Activated naive CD8-positive, alpha-beta T cell treated with anti-CD3 and anti-CD28 coated beads, Interleukin-2, amount 10 ng/mL, durations not matched to agents 7 days and 5 days (primary cell): ENCODE measurements at regions not wholly inside any gene's neighbourhood (a gene's known extent, or its start where the extent isn't known, plus 50 kb on each side); places are given as distances from the start of the nearest gene placed in this dataset.
"Not testable (repeated sequence)": the region's sequence is repeated elsewhere in the genome, so short reads cannot be mapped to it uniquely, and the experiment has no call there.

ENCODE experiments used
- ATAC-seq: fragments of 150-1000 bp; cut with Tn5 transposase; one replicate; pipeline ENCODE4 v1.10.0; 2021; ENCODE audit warnings: low read depth, moderate library complexity
- POLR2A ChIA-PET: fragments of 350-600 bp; sonication (Branson Sonifier 250); formaldehyde crosslinking; loops from one replicate; lab custom pipeline; 2021; ENCODE audit warnings: antibody characterized with exemption; lab: Charles Lee
- DNase-seq: peaks from one replicate; pipeline ENCODE4 v3.0.0; 2021
- H3K27ac Mint-ChIP-seq: one replicate; pipeline ENCODE4 v1.8.0; 2022; ENCODE audit warnings: mild to moderate bottlenecking, mixed read lengths
- H3K27me3 Mint-ChIP-seq: one replicate; pipeline ENCODE4 v1.8.0; 2022; ENCODE audit warnings: mild to moderate bottlenecking, moderate library complexity, mixed read lengths
- H3K36me3 Mint-ChIP-seq: one replicate; pipeline ENCODE4 v1.8.0; 2021; ENCODE audit warnings: mild to moderate bottlenecking, mixed read lengths
- H3K4me1 Mint-ChIP-seq: one replicate; pipeline ENCODE4 v1.8.0; 2021; ENCODE audit warnings: mixed read lengths
- H3K4me3 Mint-ChIP-seq: one replicate; pipeline ENCODE4 v1.8.0; 2022; ENCODE audit warnings: mild to moderate bottlenecking, moderate library complexity, mixed read lengths
- H3K9me3 Mint-ChIP-seq: one replicate; pipeline ENCODE4 v1.8.0; 2021; ENCODE audit warnings: mixed read lengths

DNA sequence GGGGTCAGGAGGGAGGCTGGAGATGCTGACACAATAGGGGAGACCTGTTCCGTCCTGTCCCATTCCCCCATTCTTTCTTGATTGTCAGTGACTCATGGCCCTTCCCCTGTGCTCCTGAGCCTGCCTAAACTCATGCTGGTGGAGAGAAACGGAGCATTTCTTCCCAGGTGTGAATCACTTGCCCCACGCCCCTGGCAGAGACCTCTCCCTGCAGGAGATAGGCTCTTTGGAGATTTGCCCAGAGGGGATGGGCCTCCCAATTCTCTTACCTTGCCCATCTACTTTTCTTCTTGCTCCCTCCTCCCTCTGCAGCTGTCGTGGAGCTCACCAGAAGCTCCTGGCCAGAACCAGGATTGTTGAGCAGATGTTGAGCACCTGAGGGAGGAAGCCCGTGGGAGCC is 121.9 kb upstream of the OR9Q1 start:
- DNase-seq (no peak), ATAC-seq (no peak)
- peaks cover 4% of the 10 kb centered on the region for H3K9me3 Mint-ChIP-seq
- peaks cover 7% of the 10 kb centered on the region for H3K27me3 Mint-ChIP-seq
- peaks cover 9% of the 10 kb centered on the region for H3K4me1 Mint-ChIP-seq
- no peak overlapping the region for H3K4me3 Mint-ChIP-seq
- no peaks in the 10 kb centered on the region for H3K36me3 Mint-ChIP-seq
- H3K27ac Mint-ChIP-seq: no peak overlapping the region
- POLR2A ChIA-PET: no interaction called here

- no peak for DNase-seq
- peaks cover 9% of the 10 kb centered on the region for H3K4me1 Mint-ChIP-seq
- H3K4me3 Mint-ChIP-seq: no peak overlapping the region
- ATAC-seq: no peak
- H3K27me3 Mint-ChIP-seq: peaks cover 7% of the 10 kb centered on the region
- POLR2A ChIA-PET: no interaction called here
- H3K27ac Mint-ChIP-seq: peak overlapping the region; percentile 70
- no peaks in the 10 kb centered on the region for H3K36me3 Mint-ChIP-seq
- peaks cover 4% of the 10 kb centered on the region for H3K9me3 Mint-ChIP-seq
Observed at GRCh38 chr11:57903011-57903410, 120.7 kb upstream of the OR9Q1 start.

GRCh38 chr11:57903441-57904123 is 120.1 kb upstream of the OR9Q1 start:
- H3K27ac Mint-ChIP-seq: peak overlapping the region; percentile 70
- POLR2A ChIA-PET: no interaction called here
- peak overlapping the region; percentile 25 for H3K4me3 Mint-ChIP-seq
- H3K36me3 Mint-ChIP-seq: no peaks in the 10 kb centered on the region
- H3K27me3 Mint-ChIP-seq: peaks cover 7% of the 10 kb centered on the region
- peak; percentile 96 for ATAC-seq
- peaks cover 4% of the 10 kb centered on the region for H3K9me3 Mint-ChIP-seq
- DNase-seq: peak; percentile 40
- peaks cover 7% of the 10 kb centered on the region for H3K4me1 Mint-ChIP-seq

DNA sequence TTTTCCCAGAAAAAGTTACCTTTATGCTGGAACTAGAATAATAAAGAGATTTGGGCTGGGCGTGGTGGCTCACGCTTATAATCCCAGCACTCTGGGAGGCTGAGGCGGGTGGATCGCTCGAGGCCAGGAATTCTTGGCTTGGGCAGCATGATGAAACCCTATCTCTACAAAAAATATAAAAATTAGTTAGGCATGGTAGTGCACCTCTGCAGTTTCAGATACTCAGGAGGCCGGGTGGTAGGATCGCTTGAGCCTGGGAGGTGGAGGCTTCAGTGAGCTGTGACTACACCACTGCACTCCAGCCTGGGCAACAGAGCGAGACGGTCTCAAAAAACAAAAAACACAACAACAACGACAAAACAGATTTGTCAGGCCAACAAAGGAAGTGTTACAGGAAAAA is 119.3 kb upstream of the OR9Q1 start:
- Mint-ChIP-seq H3K36me3 (no peaks in the 10 kb centered on the region), H3K27me3 (peaks cover 7% of the 10 kb centered on the region), H3K27ac (no peak overlapping the region), H3K4me1 (peaks cover 7% of the 10 kb centered on the region), H3K9me3 (peaks cover 2% of the 10 kb centered on the region), H3K4me3 (no peak overlapping the region)
- POLR2A ChIA-PET: no interaction called here
- no peak for ATAC-seq
- DNase-seq: no peak

- H3K4me3 Mint-ChIP-seq: no peak overlapping the region
- ATAC-seq (no peak), DNase-seq (no peak)
- H3K27ac Mint-ChIP-seq: no peak overlapping the region
- H3K36me3 Mint-ChIP-seq: no peaks in the 10 kb centered on the region
- peaks cover 7% of the 10 kb centered on the region for H3K4me1 Mint-ChIP-seq
- peaks cover 6% of the 10 kb centered on the region for H3K27me3 Mint-ChIP-seq
- H3K9me3 Mint-ChIP-seq: peaks cover 2% of the 10 kb centered on the region
- POLR2A ChIA-PET: no interaction called here
Observed at GRCh38 chr11:57905439-57905838, 118.2 kb upstream of the OR9Q1 start.

DNA sequence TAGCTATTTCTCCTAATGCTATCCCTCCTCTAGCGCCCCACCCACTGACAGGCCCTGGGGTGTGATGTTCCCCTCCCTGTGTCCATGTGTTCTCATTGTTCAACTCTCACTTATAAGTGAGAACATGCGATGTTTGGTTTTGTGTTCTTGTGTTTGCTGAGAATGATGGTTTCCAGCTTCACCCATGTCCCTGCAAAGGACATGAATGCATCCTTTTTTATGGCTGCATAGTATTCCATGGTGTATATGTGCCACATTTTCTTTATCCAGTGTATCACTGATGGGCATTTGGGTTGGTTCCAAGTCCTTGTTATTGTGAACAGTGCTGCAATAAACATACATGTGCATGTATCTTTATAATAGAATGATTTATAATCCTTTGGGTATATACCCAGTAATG is 115.3 kb upstream of the OR9Q1 start:
- H3K27me3 Mint-ChIP-seq, H3K4me3 Mint-ChIP-seq, H3K4me1 Mint-ChIP-seq, H3K36me3 Mint-ChIP-seq, POLR2A ChIA-PET, DNase-seq, H3K9me3 Mint-ChIP-seq, ATAC-seq, H3K27ac Mint-ChIP-seq: not testable (repeated sequence)

GRCh38 chr11:57911522-57911921 is 112.2 kb upstream of the OR9Q1 start:
- H3K36me3 Mint-ChIP-seq, POLR2A ChIA-PET, H3K27me3 Mint-ChIP-seq, ATAC-seq, H3K9me3 Mint-ChIP-seq, DNase-seq, H3K4me3 Mint-ChIP-seq, H3K27ac Mint-ChIP-seq, H3K4me1 Mint-ChIP-seq: not testable (repeated sequence)

- H3K36me3 Mint-ChIP-seq: no peaks in the 10 kb centered on the region
- no peak for DNase-seq
- H3K27ac Mint-ChIP-seq: no peak overlapping the region
- no peaks in the 10 kb centered on the region for H3K9me3 Mint-ChIP-seq
- H3K4me3 Mint-ChIP-seq: no peak overlapping the region
- POLR2A ChIA-PET: no interaction called here
- no peaks in the 10 kb centered on the region for H3K4me1 Mint-ChIP-seq
- peaks cover 3% of the 10 kb centered on the region for H3K27me3 Mint-ChIP-seq
- no peak for ATAC-seq
Observed at GRCh38 chr11:57913715-57914704, 109.7 kb upstream of the OR9Q1 start.

DNA sequence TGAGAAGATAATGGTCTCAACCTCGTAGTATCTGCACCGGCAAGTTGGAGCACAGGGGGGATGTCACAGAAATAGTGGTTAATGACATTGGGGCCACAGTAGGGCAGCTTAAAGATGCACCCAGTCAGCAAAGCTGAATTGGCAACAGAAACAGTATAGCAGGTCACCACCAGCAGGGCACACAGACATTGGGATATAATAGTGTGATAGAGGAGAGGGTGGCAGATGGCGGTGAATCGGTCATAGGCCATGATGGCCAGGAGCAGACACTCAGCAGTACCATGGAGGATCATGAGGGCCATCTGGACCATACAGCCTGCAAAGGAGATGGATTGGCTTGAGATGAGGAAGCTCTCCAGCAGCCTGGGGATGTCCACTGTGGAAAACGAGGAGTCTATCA is 106.0 kb upstream of the OR9Q1 start:
- H3K27ac Mint-ChIP-seq: no peak overlapping the region
- H3K4me3 Mint-ChIP-seq: no peak overlapping the region
- no peaks in the 10 kb centered on the region for H3K36me3 Mint-ChIP-seq
- no peaks in the 10 kb centered on the region for H3K4me1 Mint-ChIP-seq
- ATAC-seq (no peak), DNase-seq (no peak)
- H3K9me3 Mint-ChIP-seq: no peaks in the 10 kb centered on the region
- H3K27me3 Mint-ChIP-seq: no peaks in the 10 kb centered on the region
- POLR2A ChIA-PET: no interaction called here

DNA sequence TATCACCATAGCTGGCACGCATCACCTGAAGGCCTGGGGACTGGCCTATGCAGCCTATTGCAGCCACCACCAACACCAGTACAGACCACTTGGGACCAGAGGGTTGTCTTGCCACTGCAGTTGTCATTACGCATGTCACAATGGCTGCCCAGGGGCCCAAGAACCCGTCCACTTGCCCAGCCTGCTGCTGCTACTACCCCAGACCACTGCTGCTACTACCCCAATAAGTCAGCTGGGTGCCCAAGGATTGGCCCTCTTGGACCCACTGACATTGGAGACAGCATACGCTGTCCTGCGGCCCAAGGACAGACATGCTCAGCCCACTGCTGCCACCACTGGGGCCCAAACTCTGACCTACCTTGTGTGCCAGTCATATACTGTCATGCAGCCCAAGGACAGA is 102.7 kb upstream of the OR9Q1 start:
- DNase-seq: no peak
- H3K27me3 Mint-ChIP-seq: no peaks in the 10 kb centered on the region
- no peak for ATAC-seq
- H3K27ac Mint-ChIP-seq: no peak overlapping the region
- H3K9me3 Mint-ChIP-seq: no peaks in the 10 kb centered on the region
- POLR2A ChIA-PET: no interaction called here
- no peak overlapping the region for H3K4me3 Mint-ChIP-seq
- H3K4me1 Mint-ChIP-seq: no peaks in the 10 kb centered on the region
- H3K36me3 Mint-ChIP-seq: no peaks in the 10 kb centered on the region

DNA sequence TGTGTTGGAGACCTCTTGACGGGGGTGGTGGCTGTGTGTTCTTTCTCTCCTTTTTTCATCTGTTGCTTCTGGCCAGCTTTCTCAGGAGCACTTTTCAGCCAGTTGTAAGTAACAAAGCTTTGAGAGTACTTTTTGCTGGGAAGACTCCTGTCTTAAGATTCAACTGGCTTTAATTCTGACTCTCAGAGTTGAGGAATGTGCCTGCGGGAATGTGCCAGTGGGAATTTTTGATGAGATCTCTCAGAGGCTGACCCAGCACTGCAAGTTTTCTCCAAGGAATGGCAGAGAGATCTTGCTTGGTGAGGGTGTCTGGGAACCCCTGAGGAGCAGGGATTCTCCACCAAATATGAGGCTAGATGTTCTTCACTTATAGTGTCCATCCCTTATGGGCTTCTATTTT is 91.6 kb upstream of the OR9Q1 start:
- DNase-seq: no peak
- POLR2A ChIA-PET: no interaction called here
- no peak overlapping the region for H3K4me3 Mint-ChIP-seq
- H3K36me3 Mint-ChIP-seq: no peaks in the 10 kb centered on the region
- no peak for ATAC-seq
- no peak overlapping the region for H3K27ac Mint-ChIP-seq
- no peaks in the 10 kb centered on the region for H3K9me3 Mint-ChIP-seq
- no peaks in the 10 kb centered on the region for H3K4me1 Mint-ChIP-seq
- H3K27me3 Mint-ChIP-seq: peaks cover 2% of the 10 kb centered on the region

DNA sequence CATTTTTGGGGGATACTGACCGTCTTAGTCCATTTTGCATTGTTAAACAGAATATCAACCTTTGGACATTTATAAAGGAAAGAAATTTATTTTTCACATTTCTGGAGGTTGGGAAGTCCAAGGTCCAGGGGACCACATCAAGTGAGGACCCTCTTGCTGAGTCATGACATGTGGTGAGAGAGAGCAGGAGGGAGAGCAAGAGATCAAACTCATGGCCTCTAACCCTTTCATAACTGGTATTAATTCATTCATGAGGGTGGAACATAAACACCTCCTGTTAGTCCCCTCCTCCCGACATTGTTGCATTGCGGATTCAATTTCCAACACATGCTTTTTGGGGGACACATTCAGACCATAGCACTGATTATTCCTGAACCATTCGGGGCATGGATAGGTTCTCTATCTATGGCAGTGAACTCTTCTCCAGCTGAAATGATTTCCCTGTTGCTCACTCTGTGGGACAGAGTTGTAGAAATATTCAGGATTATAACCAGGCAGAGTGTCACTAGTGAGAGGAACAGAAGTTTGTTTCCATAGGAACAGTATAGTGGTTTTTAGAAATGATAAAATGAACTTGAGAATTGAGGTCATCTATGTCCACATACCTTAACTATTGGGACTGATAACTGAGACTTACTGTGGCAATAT is 88.2 kb upstream of the OR9Q1 start:
- Mint-ChIP-seq H3K4me1 (no peaks in the 10 kb centered on the region), H3K36me3 (no peaks in the 10 kb centered on the region), H3K27ac (no peak overlapping the region), H3K9me3 (no peaks in the 10 kb centered on the region), H3K4me3 (no peak overlapping the region), H3K27me3 (no peaks in the 10 kb centered on the region)
- ATAC-seq (no peak), DNase-seq (no peak)
- POLR2A ChIA-PET: no interaction called here

- no peak for ATAC-seq
- no peak overlapping the region for H3K4me3 Mint-ChIP-seq
- no peaks in the 10 kb centered on the region for H3K4me1 Mint-ChIP-seq
- no peaks in the 10 kb centered on the region for H3K27me3 Mint-ChIP-seq
- H3K27ac Mint-ChIP-seq: no peak overlapping the region
- POLR2A ChIA-PET: no interaction called here
- no peaks in the 10 kb centered on the region for H3K9me3 Mint-ChIP-seq
- H3K36me3 Mint-ChIP-seq: no peaks in the 10 kb centered on the region
- no peak for DNase-seq
Observed at GRCh38 chr11:57936050-57936418, 87.6 kb upstream of the OR9Q1 start.
